ENCODE measurements at regions not wholly inside any gene's neighbourhood (a gene's known extent, or its start where the extent isn't known, plus 50 kb on each side); places are given as distances from the start of the nearest gene placed in this dataset.

DNA sequence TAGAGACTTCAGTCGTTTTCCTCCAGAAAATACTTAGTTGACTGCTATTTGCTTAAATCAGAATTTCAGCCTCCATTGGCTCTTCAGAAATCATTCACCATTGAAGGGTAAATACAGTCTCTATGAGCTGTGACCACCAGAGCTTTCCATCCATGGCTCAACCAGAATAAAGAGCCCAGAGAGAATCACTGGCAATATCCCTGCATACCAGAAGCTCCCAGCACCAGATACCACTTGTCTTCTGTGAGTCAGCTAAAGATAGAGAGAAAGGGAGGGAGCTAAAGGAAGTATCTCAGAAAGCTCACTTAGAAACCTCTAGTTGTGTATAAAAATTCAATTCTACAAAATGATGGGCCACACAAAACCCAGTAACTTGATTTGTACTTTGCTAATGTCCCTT, 115.2 kb upstream of the TMCO5A start:
- no peaks in the 10 kb centered on the region for H3K36me3 ChIP-seq (ENCODE audit: insufficient read depth, low read length)
- no peak overlapping the region for H3K9ac ChIP-seq (ENCODE audit: low read depth, low read length)
- WGBS: 94% methylated on average over 1 of the region's 1 CpG
- no peak overlapping the region for H3K4me3 ChIP-seq (ENCODE audit: low read length)
- no peaks in the 10 kb centered on the region for H3K9me3 ChIP-seq (ENCODE audit: insufficient read depth, low read depth, low read length)
- H3K27me3 ChIP-seq (ENCODE audit: insufficient read depth, low read length): no peaks in the 10 kb centered on the region
- H3K4me1 ChIP-seq (ENCODE audit: insufficient read depth, low read length): no peaks in the 10 kb centered on the region; the same call in 1 of the 2 replicates
- no peak overlapping the region for H3K27ac ChIP-seq (ENCODE audit: low read depth, low read length)

DNA sequence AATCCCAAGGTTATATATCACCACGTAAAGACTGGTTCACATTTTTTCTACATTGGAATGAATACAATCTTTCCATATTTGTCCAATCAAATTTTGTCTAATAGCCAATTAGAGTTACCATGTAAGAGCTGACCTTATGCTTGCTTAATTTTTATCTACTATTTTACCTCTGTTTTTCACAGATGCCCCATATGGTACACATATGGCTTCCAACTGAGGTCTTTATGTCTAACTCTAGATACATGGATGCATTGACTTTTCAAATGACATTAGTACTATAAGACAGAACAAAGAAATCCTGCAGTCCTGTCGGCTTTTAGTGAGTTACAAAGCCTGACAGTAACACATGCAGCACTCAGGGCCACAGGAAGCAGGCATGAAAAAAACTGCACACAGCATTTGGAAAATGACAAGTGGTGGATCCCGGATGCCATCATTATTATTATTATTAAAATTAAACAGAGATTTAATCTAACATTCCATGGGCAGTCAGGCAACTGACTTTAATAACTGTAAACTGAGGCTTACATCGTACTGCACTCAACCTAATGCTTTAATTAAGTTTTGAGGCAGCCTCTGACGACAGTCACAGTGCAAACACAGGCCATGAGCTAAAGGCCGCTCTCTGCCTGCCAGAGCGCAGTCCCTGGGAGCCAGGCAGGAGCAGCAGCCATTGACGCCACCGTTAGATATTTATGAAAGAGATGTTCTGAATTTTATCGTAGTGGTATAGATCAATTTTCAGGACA, 113.9 kb upstream of the TMCO5A start:
- H3K27ac ChIP-seq (ENCODE audit: low read depth, low read length): no peak overlapping the region
- no peaks in the 10 kb centered on the region for H3K9me3 ChIP-seq (ENCODE audit: insufficient read depth, low read depth, low read length)
- peaks cover 6% of the 10 kb centered on the region; the same call in 1 of the 2 replicates for H3K4me1 ChIP-seq (ENCODE audit: insufficient read depth, low read length)
- no peak overlapping the region for H3K9ac ChIP-seq (ENCODE audit: low read depth, low read length)
- H3K4me3 ChIP-seq (ENCODE audit: low read length): no peak overlapping the region
- H3K27me3 ChIP-seq (ENCODE audit: insufficient read depth, low read length): no peaks in the 10 kb centered on the region
- WGBS: 95% methylated on average over 10 of the region's 10 CpGs
- no peaks in the 10 kb centered on the region for H3K36me3 ChIP-seq (ENCODE audit: insufficient read depth, low read length)

DNA sequence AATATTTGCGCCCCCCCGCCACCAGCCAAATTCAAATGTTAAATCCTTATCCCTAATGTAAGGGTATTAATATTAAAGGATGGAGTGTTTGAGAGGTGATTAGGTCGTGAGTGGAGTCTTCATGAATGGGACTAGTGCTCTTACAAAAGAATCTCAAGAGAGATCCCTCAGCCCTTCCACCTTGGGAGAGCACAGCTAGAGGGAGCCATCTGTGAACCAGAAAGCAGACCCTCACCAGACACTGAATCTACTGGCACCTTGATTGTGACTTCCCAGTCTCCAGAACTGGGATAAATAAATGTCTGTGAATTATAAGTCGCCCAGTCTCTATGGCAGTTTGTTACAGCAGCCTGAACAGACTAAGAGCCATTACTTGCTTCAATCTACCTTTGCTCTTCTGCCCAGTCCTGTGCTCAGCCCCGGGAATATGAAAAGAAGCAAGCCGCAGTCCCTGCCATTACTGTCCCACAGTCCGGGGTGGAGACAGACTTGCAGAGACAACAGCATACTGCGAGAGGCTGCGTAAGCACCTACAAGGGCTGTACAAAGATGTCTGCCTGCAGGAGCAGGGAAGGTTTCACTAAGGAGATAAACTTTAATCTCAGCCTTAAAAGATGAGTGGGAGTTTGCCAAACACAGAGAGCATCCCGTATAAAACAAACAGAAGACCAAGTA, 110.7 kb upstream of the TMCO5A start:
- no peak overlapping the region for H3K27ac ChIP-seq (ENCODE audit: low read depth, low read length)
- H3K9me3 ChIP-seq (ENCODE audit: insufficient read depth, low read depth, low read length): no peaks in the 10 kb centered on the region
- H3K27me3 ChIP-seq (ENCODE audit: insufficient read depth, low read length): no peaks in the 10 kb centered on the region
- no peak overlapping the region for H3K4me3 ChIP-seq (ENCODE audit: low read length)
- H3K4me1 ChIP-seq (ENCODE audit: insufficient read depth, low read length): peaks cover 6% of the 10 kb centered on the region; the same call in 1 of the 2 replicates
- H3K9ac ChIP-seq (ENCODE audit: low read depth, low read length): no peak overlapping the region
- 91% methylated on average over 10 of the region's 10 CpGs for WGBS
- no peaks in the 10 kb centered on the region for H3K36me3 ChIP-seq (ENCODE audit: insufficient read depth, low read length)

DNA sequence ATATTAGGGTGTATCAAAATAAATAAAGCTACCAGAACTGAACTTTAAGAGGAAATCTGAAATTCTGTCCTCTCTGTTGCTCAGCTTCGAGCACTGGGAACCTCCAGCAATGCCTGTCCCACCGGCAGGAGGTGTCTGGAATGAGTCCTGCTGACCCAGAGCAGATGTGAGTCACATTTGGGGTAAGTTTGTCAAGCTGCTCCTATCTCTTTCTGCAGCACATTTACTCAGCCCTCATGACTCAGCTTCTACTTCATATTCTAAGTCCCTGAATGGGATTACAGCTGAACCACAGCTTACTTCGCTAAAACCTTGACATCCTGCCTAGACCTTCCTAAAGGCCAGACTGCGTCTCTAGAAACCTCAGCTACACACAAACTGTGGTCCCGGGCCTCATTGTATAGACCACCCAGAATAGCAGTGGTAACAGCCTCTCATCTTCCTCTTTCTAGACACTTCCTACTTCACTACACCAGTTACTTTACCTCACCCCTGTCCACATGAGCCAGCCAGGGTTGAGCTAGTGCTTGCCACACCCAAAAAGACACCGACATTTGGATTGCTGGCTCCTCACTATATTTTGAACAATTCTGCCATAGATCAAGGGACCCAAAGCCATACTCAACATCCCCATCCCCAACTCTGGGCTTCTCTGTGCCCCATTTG, 109.6 kb upstream of the TMCO5A start:
- Histone ChIP-seq H3K36me3 (ENCODE audit: insufficient read depth, low read length) (no peaks in the 10 kb centered on the region), H3K4me1 (ENCODE audit: insufficient read depth, low read length) (peaks cover 6% of the 10 kb centered on the region; the same call in 1 of the 2 replicates), H3K4me3 (ENCODE audit: low read length) (no peak overlapping the region), H3K27ac (ENCODE audit: low read depth, low read length) (no peak overlapping the region), H3K9me3 (ENCODE audit: insufficient read depth, low read depth, low read length) (no peaks in the 10 kb centered on the region), H3K27me3 (ENCODE audit: insufficient read depth, low read length) (no peaks in the 10 kb centered on the region), H3K9ac (ENCODE audit: low read depth, low read length) (no peak overlapping the region)
- WGBS: 79% methylated on average over 6 of the region's 6 CpGs

DNA sequence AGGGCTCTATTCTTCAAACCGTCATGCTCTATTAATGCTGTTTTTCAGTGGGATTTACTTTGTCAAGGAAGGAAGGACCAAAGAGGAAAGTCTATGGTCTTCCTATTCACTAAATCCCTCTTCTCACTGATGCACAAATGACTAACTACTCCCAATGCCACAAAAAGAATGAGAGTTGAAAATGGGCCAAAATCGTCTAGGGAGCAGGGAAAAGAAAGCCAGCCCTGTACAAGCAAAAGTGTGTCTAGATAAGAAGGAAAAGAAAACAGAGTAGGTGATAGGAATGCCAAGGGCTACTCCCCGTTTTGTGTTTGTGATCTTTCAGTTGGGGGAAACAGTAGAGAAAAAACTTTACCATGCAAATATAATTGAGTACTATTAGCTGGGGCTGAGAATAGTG, 97.2 kb upstream of the TMCO5A start:
- Histone ChIP-seq H3K27ac (ENCODE audit: low read depth, low read length) (no peak overlapping the region), H3K9ac (ENCODE audit: low read depth, low read length) (no peak overlapping the region), H3K4me3 (ENCODE audit: low read length) (no peak overlapping the region), H3K9me3 (ENCODE audit: insufficient read depth, low read depth, low read length) (peaks cover 8% of the 10 kb centered on the region; the same call in 1 of the 2 replicates), H3K27me3 (ENCODE audit: insufficient read depth, low read length) (no peaks in the 10 kb centered on the region), H3K36me3 (ENCODE audit: insufficient read depth, low read length) (no peaks in the 10 kb centered on the region), H3K4me1 (ENCODE audit: insufficient read depth, low read length) (no peaks in the 10 kb centered on the region)
- 86% methylated on average over 3 of the region's 3 CpGs for WGBS

DNA sequence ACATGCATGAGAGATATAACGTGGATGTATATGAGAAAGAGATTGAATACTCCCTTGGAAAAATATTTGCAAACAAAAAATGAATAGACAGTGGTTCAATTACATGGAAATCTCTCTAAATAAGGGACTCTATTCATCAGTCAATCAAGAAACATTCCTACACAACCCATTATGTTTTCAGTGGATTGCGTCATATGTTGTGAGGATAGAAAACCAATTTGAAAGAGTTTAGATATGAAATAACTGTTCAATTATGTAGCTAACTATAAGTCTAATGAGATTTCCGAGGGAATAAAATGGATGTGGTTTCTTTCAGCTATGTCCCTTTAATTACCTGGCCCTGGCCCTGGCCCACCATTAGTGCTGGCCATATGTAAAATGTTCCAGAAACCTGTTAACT, 86.7 kb upstream of the TMCO5A start:
- H3K4me3 ChIP-seq (ENCODE audit: low read length): no peak overlapping the region
- H3K27ac ChIP-seq (ENCODE audit: low read depth, low read length): no peak overlapping the region
- WGBS: 92% methylated on average over 2 of the region's 3 CpGs
- H3K9me3 ChIP-seq (ENCODE audit: insufficient read depth, low read depth, low read length): peaks cover 9% of the 10 kb centered on the region; the same call in 1 of the 2 replicates
- no peaks in the 10 kb centered on the region for H3K36me3 ChIP-seq (ENCODE audit: insufficient read depth, low read length)
- no peaks in the 10 kb centered on the region for H3K4me1 ChIP-seq (ENCODE audit: insufficient read depth, low read length)
- no peaks in the 10 kb centered on the region for H3K27me3 ChIP-seq (ENCODE audit: insufficient read depth, low read length)
- H3K9ac ChIP-seq (ENCODE audit: low read depth, low read length): no peak overlapping the region

DNA sequence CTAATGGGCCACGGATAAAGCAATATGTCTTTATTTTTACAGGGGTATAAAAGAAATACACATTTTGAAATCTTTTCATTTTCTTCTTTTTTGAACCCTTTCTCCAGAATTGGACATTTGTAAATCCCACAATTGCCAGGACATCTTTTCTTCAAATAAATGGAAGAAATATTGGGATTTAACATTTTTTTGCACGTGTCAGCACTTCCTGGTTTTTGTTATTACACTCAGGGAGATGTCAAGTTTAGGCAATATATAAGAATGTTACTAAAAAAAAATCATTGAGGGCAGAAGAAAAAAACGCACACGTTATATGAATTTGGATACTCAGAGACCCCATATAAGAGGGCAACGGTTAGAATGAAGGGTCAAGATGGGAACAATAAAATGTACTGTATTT, 78.3 kb upstream of the TMCO5A start:
- H3K4me3 ChIP-seq (ENCODE audit: low read length): no peak overlapping the region
- no peaks in the 10 kb centered on the region for H3K4me1 ChIP-seq (ENCODE audit: insufficient read depth, low read length)
- 95% methylated on average over 4 of the region's 5 CpGs for WGBS
- H3K9me3 ChIP-seq (ENCODE audit: insufficient read depth, low read depth, low read length): no peaks in the 10 kb centered on the region
- H3K36me3 ChIP-seq (ENCODE audit: insufficient read depth, low read length): no peaks in the 10 kb centered on the region
- no peaks in the 10 kb centered on the region for H3K27me3 ChIP-seq (ENCODE audit: insufficient read depth, low read length)
- H3K9ac ChIP-seq (ENCODE audit: low read depth, low read length): no peak overlapping the region
- H3K27ac ChIP-seq (ENCODE audit: low read depth, low read length): no peak overlapping the region

DNA sequence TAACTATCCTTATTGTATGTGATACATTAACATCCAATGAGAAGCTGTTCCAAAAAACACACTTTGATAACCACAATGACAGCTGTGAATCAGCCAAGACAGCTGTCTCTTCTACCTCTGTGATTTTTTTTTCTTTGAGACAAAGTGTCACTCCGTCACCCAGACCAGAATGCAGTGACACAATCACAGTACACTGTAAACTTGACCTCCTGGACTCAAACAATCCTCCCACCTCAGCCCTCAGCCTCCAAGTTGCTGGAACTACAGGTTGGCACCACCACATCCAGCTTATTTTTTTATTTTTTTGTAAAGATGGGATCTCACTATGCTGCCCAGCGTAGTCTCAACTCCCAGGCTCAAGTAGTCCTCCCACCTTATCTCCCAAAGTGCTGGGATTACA, 73.5 kb upstream of the TMCO5A start:
- Histone ChIP-seq H3K4me3 (ENCODE audit: low read length) (no peak overlapping the region), H3K27ac (ENCODE audit: low read depth, low read length) (no peak overlapping the region), H3K36me3 (ENCODE audit: insufficient read depth, low read length) (no peaks in the 10 kb centered on the region), H3K27me3 (ENCODE audit: insufficient read depth, low read length) (no peaks in the 10 kb centered on the region), H3K9me3 (ENCODE audit: insufficient read depth, low read depth, low read length) (no peaks in the 10 kb centered on the region), H3K4me1 (ENCODE audit: insufficient read depth, low read length) (no peaks in the 10 kb centered on the region), H3K9ac (ENCODE audit: low read depth, low read length) (no peak overlapping the region)
- WGBS: 92% methylated on average over 1 of the region's 2 CpGs

DNA sequence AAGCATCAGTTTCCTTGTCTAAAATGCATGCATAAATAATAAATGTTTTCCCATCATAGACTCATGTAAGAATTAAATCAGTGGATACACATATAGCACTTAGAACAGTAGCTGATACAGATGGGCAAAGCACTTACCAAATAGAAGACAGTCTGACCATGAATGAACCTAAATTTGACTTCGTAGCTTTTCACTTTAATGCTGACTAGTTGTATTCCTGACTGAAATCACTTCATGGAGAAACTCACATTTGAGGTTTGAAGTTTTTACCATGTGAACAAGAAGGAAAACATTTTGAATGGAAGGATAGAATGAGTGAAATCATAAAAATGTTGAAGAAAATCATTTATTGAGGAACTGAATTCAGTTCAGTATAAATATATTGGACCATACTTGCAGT, 68.8 kb upstream of the TMCO5A start:
- Histone ChIP-seq H3K9me3 (ENCODE audit: insufficient read depth, low read depth, low read length) (no peaks in the 10 kb centered on the region), H3K36me3 (ENCODE audit: insufficient read depth, low read length) (no peaks in the 10 kb centered on the region), H3K4me1 (ENCODE audit: insufficient read depth, low read length) (no peaks in the 10 kb centered on the region), H3K4me3 (ENCODE audit: low read length) (no peak overlapping the region), H3K27me3 (ENCODE audit: insufficient read depth, low read length) (no peaks in the 10 kb centered on the region), H3K27ac (ENCODE audit: low read depth, low read length) (no peak overlapping the region), H3K9ac (ENCODE audit: low read depth, low read length) (no peak overlapping the region)
- WGBS: 93% methylated on average over 1 of the region's 1 CpG

DNA sequence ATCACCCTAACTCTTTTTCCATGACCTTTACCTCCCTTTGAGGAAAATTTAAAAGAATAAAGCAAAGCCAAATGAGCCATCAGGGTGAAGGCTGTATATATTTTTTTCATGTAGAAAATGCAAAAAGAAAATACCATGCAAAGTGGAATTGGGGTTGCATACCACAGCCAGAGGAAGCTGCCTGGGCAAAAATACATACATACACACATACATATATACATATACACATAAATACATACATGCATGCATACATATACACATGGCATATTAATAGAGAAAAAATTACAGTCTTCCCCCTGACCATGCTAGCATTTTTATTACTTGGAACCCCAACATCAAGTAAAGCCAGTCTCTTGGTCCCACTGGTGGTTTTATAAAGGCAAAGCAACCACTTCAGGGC, 63.7 kb upstream of the TMCO5A start:
- H3K9me3 ChIP-seq (ENCODE audit: insufficient read depth, low read depth, low read length): no peaks in the 10 kb centered on the region
- no peak overlapping the region for H3K9ac ChIP-seq (ENCODE audit: low read depth, low read length)
- H3K27ac ChIP-seq (ENCODE audit: low read depth, low read length): no peak overlapping the region
- H3K36me3 ChIP-seq (ENCODE audit: insufficient read depth, low read length): no peaks in the 10 kb centered on the region
- no peaks in the 10 kb centered on the region for H3K27me3 ChIP-seq (ENCODE audit: insufficient read depth, low read length)
- H3K4me1 ChIP-seq (ENCODE audit: insufficient read depth, low read length): no peaks in the 10 kb centered on the region
- no peak overlapping the region for H3K4me3 ChIP-seq (ENCODE audit: low read length)

DNA sequence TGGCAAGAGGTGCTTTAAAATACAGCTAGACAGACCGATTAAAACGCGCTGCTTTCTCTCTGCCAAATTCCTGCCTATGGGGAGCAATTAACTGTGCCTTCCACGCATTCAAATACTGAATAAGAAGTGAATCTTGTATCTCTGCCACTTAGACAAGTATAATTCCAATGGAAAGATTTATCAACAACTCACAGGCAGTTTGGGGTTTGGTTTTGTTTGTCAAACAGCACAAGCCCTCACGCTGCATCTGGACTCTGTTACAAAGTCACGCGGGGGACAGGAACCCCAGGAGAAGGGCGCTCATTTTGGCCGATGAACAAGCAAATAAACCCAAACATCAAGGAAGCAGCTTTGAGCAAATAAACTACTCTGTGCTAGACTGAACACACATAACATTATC, 61.8 kb upstream of the TMCO5A start:
- Histone ChIP-seq H3K27ac (ENCODE audit: low read depth, low read length) (no peak overlapping the region), H3K9ac (ENCODE audit: low read depth, low read length) (no peak overlapping the region), H3K27me3 (ENCODE audit: insufficient read depth, low read length) (no peaks in the 10 kb centered on the region), H3K4me3 (ENCODE audit: low read length) (no peak overlapping the region), H3K9me3 (ENCODE audit: insufficient read depth, low read depth, low read length) (no peaks in the 10 kb centered on the region), H3K4me1 (ENCODE audit: insufficient read depth, low read length) (no peaks in the 10 kb centered on the region), H3K36me3 (ENCODE audit: insufficient read depth, low read length) (no peaks in the 10 kb centered on the region)
- 93% methylated on average over 9 of the region's 9 CpGs for WGBS
